DND-41 (cell line): ENCODE measurements at regions not wholly inside any gene's neighbourhood (a gene's known extent, or its start where the extent isn't known, plus 50 kb on each side); places are given as distances from the start of the nearest gene placed in this dataset.

Experiments
- ATAC-seq: fragments of 200-7000 bp; cut with Tn5 transposase; 3 replicates; pipeline ENCODE4 v1.9.1; 2021; ENCODE audit warnings: low read depth; ENCODE audit not compliant: insufficient read depth
- DNase-seq: peaks from one replicate; pipeline ENCODE4 v3.0.0-alpha.2; 2020
- H2AFZ ChIP-seq: 2 replicates; pipeline ENCODE4 v1.6.0; 2012; ENCODE audit warnings: low read depth, low read length
- H3K27ac ChIP-seq: 2 replicates; pipeline ENCODE4 v1.5.1; 2012; ENCODE audit warnings: low read length, inconsistent platforms
- H3K27me3 ChIP-seq: fragments of 200-600 bp; sonication (generic); 2 replicates; pipeline ENCODE4 v1.6.0; 2012; ENCODE audit warnings: low read length, mild to moderate bottlenecking, inconsistent platforms; ENCODE audit not compliant: insufficient read depth, poor library complexity
- H3K36me3 ChIP-seq: 2 replicates; pipeline ENCODE4 v1.5.1; 2012; ENCODE audit warnings: low read length, inconsistent platforms; ENCODE audit not compliant: insufficient read depth
- H3K4me1 ChIP-seq: 2 replicates; pipeline ENCODE4 v1.5.1; 2012; ENCODE audit warnings: mild to moderate bottlenecking, low read length; ENCODE audit not compliant: insufficient read depth
- H3K4me2 ChIP-seq: 2 replicates; pipeline ENCODE4 v1.6.0; 2012; ENCODE audit warnings: mild to moderate bottlenecking, moderate library complexity, low read length, inconsistent platforms; ENCODE audit not compliant: insufficient read depth
- H3K4me3 ChIP-seq, 2 experiments: fragments of 200-600 bp in 1 of 2; shearing (Covaris generic) in 1 of 2; 2 replicates each; pipeline ENCODE4 v1.5.1; 2012 to 2016; ENCODE audit warnings: inconsistent platforms in 2 of 2, low read length in 2 of 2, mild to moderate bottlenecking in 2 of 2, low read depth in 1 of 2, moderate library complexity in 1 of 2
- H3K79me2 ChIP-seq: 2 replicates; pipeline ENCODE4 v1.6.0; 2012; ENCODE audit warnings: low read length, inconsistent platforms; ENCODE audit not compliant: insufficient read depth
- H3K9ac ChIP-seq: 2 replicates; pipeline ENCODE4 v1.6.0; 2012; ENCODE audit warnings: low read depth, mild to moderate bottlenecking, inconsistent platforms, low read length, moderate library complexity
- H3K9me3 ChIP-seq: 2 replicates; pipeline ENCODE4 v1.5.1; 2012; ENCODE audit warnings: low read length, moderate library complexity, mild to moderate bottlenecking, inconsistent platforms; ENCODE audit not compliant: insufficient read depth, severe bottlenecking
- H4K20me1 ChIP-seq: 2 replicates; pipeline ENCODE4 v1.6.0; 2012; ENCODE audit warnings: low read length; ENCODE audit not compliant: insufficient read depth
- EZH2 ChIP-seq: IDR thresholded peaks from 3 replicates; pipeline ENCODE4 v1.6.1; 2012; ENCODE audit warnings: borderline replicate concordance, low read depth, mild to moderate bottlenecking, moderate library complexity, low read length, inconsistent platforms; ENCODE audit not compliant: severe bottlenecking
- TF ChIP-seq, protein P1 (sequence below): IDR thresholded peaks from 2 replicates; pipeline ENCODE4 v1.5.1; 2012; ENCODE audit warnings: borderline replicate concordance, low read length, moderate library complexity, mild to moderate bottlenecking; ENCODE audit not compliant: poor library complexity, severe bottlenecking; ENCODE audit errors: extremely low read depth

DNA sequence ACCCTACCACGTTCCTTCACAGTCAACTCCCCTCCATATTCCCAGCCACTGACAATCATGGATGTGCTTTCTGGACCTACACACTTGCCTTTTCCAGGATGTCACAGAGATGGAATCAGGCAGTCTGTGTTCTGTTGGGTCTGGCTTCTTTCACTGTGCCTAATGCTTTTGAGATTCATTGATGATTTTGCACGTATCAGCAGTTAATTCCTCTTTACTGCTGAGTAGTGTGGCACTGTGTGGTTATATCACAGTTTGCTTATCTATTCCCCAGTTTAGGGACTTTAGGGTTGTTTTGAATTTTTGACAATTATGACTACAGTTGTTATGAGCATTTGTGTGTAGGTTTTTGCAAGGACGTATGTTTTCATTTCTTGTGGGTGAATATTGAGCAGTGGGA is 191.7 kb downstream of the ACKR3 start:
- Histone ChIP-seq H3K4me3 (no peak overlapping the region), H3K4me1 (no peaks in the 10 kb centered on the region), H2AFZ (no peak overlapping the region), H3K4me2 (no peak overlapping the region), H4K20me1 (no peaks in the 10 kb centered on the region), H3K79me2 (no peaks in the 10 kb centered on the region), H3K27me3 (no peaks in the 10 kb centered on the region), H3K9me3 (no peaks in the 10 kb centered on the region), H3K36me3 (no peaks in the 10 kb centered on the region), H3K9ac (no peak overlapping the region), H3K27ac (no peak overlapping the region)
- DNase-seq (no peak), ATAC-seq (no peak)
- TF ChIP-seq EZH2, result no peak
- TF ChIP-seq, protein P1, sequence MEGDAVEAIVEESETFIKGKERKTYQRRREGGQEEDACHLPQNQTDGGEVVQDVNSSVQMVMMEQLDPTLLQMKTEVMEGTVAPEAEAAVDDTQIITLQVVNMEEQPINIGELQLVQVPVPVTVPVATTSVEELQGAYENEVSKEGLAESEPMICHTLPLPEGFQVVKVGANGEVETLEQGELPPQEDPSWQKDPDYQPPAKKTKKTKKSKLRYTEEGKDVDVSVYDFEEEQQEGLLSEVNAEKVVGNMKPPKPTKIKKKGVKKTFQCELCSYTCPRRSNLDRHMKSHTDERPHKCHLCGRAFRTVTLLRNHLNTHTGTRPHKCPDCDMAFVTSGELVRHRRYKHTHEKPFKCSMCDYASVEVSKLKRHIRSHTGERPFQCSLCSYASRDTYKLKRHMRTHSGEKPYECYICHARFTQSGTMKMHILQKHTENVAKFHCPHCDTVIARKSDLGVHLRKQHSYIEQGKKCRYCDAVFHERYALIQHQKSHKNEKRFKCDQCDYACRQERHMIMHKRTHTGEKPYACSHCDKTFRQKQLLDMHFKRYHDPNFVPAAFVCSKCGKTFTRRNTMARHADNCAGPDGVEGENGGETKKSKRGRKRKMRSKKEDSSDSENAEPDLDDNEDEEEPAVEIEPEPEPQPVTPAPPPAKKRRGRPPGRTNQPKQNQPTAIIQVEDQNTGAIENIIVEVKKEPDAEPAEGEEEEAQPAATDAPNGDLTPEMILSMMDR, result no peak

DNA sequence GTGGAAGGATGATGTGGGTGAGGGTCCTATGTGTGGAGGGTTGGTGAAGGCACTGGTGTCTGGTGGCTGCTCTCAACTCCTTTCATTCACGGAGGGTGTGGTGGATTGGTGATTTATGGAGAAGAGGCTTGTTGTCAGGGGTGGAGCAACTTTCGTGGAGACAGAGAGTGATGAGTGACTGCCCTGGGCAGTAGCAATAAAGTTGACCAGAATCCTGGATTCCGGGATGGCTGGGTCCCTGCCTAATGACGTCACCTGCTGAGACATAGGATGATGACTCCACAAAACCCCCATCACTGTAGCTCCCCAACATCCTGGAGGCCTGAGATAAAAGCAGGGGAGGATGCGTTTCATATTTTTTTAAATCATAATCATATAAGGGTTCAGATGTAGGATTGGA is 193.0 kb downstream of the ACKR3 start:
- H3K27ac ChIP-seq, result no peak overlapping the region
- H3K9ac ChIP-seq, result no peak overlapping the region
- ATAC-seq, result no peak
- no peaks in the 10 kb centered on the region for H3K4me1 ChIP-seq
- H2AFZ ChIP-seq, result no peak overlapping the region
- H3K27me3 ChIP-seq, result no peaks in the 10 kb centered on the region
- H3K36me3 ChIP-seq, result no peaks in the 10 kb centered on the region
- H3K9me3 ChIP-seq, result no peaks in the 10 kb centered on the region
- TF ChIP-seq, protein P1, result no peak
- no peak for TF ChIP-seq EZH2
- H3K4me2 ChIP-seq, result no peak overlapping the region
- H4K20me1 ChIP-seq, result no peaks in the 10 kb centered on the region
- no peaks in the 10 kb centered on the region for H3K79me2 ChIP-seq
- H3K4me3 ChIP-seq, result no peak overlapping the region
- DNase-seq, result no peak

DNA sequence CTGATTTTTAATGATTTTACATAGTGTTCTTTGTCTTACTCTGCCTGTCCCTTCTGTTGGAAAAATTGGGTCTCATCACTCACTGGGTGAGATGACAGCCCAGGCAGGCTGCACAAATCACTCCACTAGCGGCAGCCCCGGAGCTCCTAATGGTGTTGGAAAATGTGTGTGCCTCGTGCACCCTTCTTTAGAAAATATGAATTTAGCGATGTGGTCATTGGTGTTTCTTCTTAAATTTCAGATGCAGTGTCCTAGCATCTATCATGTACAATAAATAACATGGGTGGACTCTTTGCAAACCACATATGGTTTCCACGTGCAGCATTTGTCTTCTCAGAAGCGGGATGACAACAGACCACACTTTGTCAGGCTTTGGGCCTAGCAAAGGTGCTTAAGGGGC is 194.2 kb downstream of the ACKR3 start:
- Histone ChIP-seq H3K4me3 (no peak overlapping the region), H3K4me1 (no peaks in the 10 kb centered on the region), H2AFZ (no peak overlapping the region), H3K4me2 (no peak overlapping the region), H4K20me1 (no peaks in the 10 kb centered on the region), H3K27me3 (no peaks in the 10 kb centered on the region), H3K9ac (no peak overlapping the region), H3K79me2 (no peaks in the 10 kb centered on the region), H3K9me3 (no peaks in the 10 kb centered on the region), H3K36me3 (no peaks in the 10 kb centered on the region), H3K27ac (no peak overlapping the region)
- ATAC-seq (no peak), DNase-seq (no peak)
- no peak for TF ChIP-seq EZH2
- TF ChIP-seq, protein P1, result no peak

DNA sequence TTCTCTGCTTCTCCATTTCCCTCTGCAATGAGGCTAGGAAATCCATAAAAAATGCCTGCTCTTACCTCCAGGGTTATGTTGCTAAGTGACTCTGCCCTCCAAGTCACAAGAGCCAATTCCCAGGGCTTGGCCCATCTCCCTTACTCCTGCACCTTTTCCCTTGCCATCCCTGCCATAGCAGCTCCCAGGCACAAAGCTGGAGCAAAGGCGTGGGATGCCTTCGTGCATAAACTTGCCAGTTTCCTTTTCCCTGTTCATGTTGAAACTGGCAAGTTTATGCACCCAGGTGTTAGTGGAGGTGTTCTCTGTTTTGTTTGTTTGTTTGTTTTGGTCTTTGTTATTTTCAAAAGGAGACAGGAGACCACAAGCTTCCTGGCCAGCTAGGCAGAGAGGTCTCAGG is 195.1 kb downstream of the ACKR3 start:
- no peaks in the 10 kb centered on the region for H3K4me1 ChIP-seq
- no peaks in the 10 kb centered on the region for H3K36me3 ChIP-seq
- H3K9ac ChIP-seq, result no peak overlapping the region
- H4K20me1 ChIP-seq, result no peaks in the 10 kb centered on the region
- H3K79me2 ChIP-seq, result no peaks in the 10 kb centered on the region
- no peak overlapping the region for H3K4me2 ChIP-seq
- H3K9me3 ChIP-seq, result no peaks in the 10 kb centered on the region
- no peak overlapping the region for H3K27ac ChIP-seq
- H3K27me3 ChIP-seq, result no peaks in the 10 kb centered on the region
- H2AFZ ChIP-seq, result no peak overlapping the region
- no peak overlapping the region for H3K4me3 ChIP-seq
- TF ChIP-seq, protein P1, result no peak
- no peak for TF ChIP-seq EZH2
- DNase-seq (no peak), ATAC-seq (no peak)
